HG03103 (cell line): ENCODE measurements at regions not wholly inside any gene's neighbourhood (a gene's known extent, or its start where the extent isn't known, plus 50 kb on each side); places are given as distances from the start of the nearest gene placed in this dataset.

Source experiments
- ATAC-seq: cut with Tn5 transposase; IDR thresholded peaks from one replicate; pipeline ENCODE4 v1.9.1; 2021; ENCODE audit warnings: low read depth; ENCODE audit not compliant: unreplicated experiment

- ATAC-seq, result no peak
Observed at GRCh38 chr9:108621991-108622855, 233.6 kb downstream of the ACTL7B start.

GRCh38 chr9:108620767-108621166, 235.0 kb downstream of the ACTL7B start:
- no peak for ATAC-seq

GRCh38 chr9:108618906-108619550, 236.8 kb downstream of the ACTL7B start:
- no peak for ATAC-seq

GRCh38 chr9:108617676-108618075, 238.1 kb downstream of the ACTL7B start:
- ATAC-seq, result no peak

- ATAC-seq, result no peak
Observed at GRCh38 chr9:108615152-108615551, 240.6 kb downstream of the ACTL7B start.

- ATAC-seq, result no peak
Observed at GRCh38 chr9:108612513-108612912, 243.3 kb downstream of the ACTL7B start.

- no peak for ATAC-seq
Observed at GRCh38 chr9:108609897-108610253, 245.9 kb downstream of the ACTL7B start.

GRCh38 chr9:108609227-108609896, 246.4 kb downstream of the ACTL7B start:
- ATAC-seq, result no peak

- ATAC-seq, result no peak
Observed at GRCh38 chr9:108607607-108608006, 248.2 kb downstream of the ACTL7B start.

GRCh38 chr9:108606401-108606800, 249.4 kb downstream of the ACTL7B start:
- no peak for ATAC-seq

- no peak for ATAC-seq
Observed at GRCh38 chr9:108603141-108603540, 252.6 kb downstream of the ACTL7B start.

GRCh38 chr9:108600896-108601295, 254.9 kb downstream of the ACTL7B start:
- no peak for ATAC-seq

- no peak for ATAC-seq
Observed at GRCh38 chr9:108599571-108599970, 256.2 kb downstream of the ACTL7B start.

- no peak for ATAC-seq
Observed at GRCh38 chr9:108591121-108591520, 264.7 kb downstream of the ACTL7B start.

GRCh38 chr9:108588246-108588645, 267.5 kb downstream of the ACTL7B start:
- no peak for ATAC-seq

GRCh38 chr9:108586471-108587139, 269.2 kb downstream of the ACTL7B start:
- ATAC-seq, result no peak

- no peak for ATAC-seq
Observed at GRCh38 chr9:108584860-108585259, 270.9 kb downstream of the ACTL7B start.

- no peak for ATAC-seq
Observed at GRCh38 chr9:108582726-108583125, 273.1 kb downstream of the ACTL7B start.

- no peak for ATAC-seq
Observed at GRCh38 chr9:108579757-108580439, 275.9 kb downstream of the ACTL7B start.

GRCh38 chr9:108575276-108575675, 280.5 kb downstream of the ACTL7B start:
- no peak for ATAC-seq
